H1 (cell line): ENCODE measurements at regions not wholly inside any gene's neighbourhood (a gene's known extent, or its start where the extent isn't known, plus 50 kb on each side); places are given as distances from the start of the nearest gene placed in this dataset.

Experiments
- SAP30 ChIP-seq: fragments of 300-600 bp; sonication (generic); IDR thresholded peaks from 2 replicates; pipeline ENCODE4 v1.7.1; 2012; ENCODE audit warnings: low read length, moderate library complexity, mild to moderate bottlenecking, inconsistent platforms; ENCODE audit not compliant: insufficient read depth, insufficient replicate concordance
- TEAD4 ChIP-seq: IDR thresholded peaks from 2 replicates; pipeline ENCODE4 v1.6.1; 2012; ENCODE audit warnings: low read depth, low read length, inconsistent platforms, mixed read lengths
- TF ChIP-seq, protein P1 (sequence below): fragments of 300-600 bp; sonication (generic); IDR thresholded peaks from 2 replicates; pipeline ENCODE4 v1.7.1; 2012; ENCODE audit warnings: low read length, moderate library complexity, mild to moderate bottlenecking, inconsistent platforms; ENCODE audit not compliant: insufficient replicate concordance

DNA sequence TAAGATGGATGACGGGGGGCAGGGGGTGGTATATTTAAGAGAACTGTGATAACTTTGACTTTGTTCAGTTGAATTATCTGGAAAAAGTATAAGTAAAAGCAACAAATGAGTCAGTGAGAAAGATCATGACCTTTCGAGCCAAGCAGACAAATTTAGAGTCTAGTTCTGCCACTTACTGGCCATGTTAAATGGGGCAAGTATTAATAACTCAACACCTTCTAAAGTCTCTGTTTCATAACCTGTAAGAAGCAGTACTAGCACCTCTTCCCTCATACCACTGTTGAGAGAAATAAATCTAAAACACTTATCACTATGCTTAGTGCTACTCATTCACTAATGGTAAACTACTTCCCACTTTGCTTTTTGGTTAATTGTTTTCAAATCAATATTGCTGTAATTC is 604.4 kb upstream of the LRRN3 start (continued):
- TF ChIP-seq, protein P1, sequence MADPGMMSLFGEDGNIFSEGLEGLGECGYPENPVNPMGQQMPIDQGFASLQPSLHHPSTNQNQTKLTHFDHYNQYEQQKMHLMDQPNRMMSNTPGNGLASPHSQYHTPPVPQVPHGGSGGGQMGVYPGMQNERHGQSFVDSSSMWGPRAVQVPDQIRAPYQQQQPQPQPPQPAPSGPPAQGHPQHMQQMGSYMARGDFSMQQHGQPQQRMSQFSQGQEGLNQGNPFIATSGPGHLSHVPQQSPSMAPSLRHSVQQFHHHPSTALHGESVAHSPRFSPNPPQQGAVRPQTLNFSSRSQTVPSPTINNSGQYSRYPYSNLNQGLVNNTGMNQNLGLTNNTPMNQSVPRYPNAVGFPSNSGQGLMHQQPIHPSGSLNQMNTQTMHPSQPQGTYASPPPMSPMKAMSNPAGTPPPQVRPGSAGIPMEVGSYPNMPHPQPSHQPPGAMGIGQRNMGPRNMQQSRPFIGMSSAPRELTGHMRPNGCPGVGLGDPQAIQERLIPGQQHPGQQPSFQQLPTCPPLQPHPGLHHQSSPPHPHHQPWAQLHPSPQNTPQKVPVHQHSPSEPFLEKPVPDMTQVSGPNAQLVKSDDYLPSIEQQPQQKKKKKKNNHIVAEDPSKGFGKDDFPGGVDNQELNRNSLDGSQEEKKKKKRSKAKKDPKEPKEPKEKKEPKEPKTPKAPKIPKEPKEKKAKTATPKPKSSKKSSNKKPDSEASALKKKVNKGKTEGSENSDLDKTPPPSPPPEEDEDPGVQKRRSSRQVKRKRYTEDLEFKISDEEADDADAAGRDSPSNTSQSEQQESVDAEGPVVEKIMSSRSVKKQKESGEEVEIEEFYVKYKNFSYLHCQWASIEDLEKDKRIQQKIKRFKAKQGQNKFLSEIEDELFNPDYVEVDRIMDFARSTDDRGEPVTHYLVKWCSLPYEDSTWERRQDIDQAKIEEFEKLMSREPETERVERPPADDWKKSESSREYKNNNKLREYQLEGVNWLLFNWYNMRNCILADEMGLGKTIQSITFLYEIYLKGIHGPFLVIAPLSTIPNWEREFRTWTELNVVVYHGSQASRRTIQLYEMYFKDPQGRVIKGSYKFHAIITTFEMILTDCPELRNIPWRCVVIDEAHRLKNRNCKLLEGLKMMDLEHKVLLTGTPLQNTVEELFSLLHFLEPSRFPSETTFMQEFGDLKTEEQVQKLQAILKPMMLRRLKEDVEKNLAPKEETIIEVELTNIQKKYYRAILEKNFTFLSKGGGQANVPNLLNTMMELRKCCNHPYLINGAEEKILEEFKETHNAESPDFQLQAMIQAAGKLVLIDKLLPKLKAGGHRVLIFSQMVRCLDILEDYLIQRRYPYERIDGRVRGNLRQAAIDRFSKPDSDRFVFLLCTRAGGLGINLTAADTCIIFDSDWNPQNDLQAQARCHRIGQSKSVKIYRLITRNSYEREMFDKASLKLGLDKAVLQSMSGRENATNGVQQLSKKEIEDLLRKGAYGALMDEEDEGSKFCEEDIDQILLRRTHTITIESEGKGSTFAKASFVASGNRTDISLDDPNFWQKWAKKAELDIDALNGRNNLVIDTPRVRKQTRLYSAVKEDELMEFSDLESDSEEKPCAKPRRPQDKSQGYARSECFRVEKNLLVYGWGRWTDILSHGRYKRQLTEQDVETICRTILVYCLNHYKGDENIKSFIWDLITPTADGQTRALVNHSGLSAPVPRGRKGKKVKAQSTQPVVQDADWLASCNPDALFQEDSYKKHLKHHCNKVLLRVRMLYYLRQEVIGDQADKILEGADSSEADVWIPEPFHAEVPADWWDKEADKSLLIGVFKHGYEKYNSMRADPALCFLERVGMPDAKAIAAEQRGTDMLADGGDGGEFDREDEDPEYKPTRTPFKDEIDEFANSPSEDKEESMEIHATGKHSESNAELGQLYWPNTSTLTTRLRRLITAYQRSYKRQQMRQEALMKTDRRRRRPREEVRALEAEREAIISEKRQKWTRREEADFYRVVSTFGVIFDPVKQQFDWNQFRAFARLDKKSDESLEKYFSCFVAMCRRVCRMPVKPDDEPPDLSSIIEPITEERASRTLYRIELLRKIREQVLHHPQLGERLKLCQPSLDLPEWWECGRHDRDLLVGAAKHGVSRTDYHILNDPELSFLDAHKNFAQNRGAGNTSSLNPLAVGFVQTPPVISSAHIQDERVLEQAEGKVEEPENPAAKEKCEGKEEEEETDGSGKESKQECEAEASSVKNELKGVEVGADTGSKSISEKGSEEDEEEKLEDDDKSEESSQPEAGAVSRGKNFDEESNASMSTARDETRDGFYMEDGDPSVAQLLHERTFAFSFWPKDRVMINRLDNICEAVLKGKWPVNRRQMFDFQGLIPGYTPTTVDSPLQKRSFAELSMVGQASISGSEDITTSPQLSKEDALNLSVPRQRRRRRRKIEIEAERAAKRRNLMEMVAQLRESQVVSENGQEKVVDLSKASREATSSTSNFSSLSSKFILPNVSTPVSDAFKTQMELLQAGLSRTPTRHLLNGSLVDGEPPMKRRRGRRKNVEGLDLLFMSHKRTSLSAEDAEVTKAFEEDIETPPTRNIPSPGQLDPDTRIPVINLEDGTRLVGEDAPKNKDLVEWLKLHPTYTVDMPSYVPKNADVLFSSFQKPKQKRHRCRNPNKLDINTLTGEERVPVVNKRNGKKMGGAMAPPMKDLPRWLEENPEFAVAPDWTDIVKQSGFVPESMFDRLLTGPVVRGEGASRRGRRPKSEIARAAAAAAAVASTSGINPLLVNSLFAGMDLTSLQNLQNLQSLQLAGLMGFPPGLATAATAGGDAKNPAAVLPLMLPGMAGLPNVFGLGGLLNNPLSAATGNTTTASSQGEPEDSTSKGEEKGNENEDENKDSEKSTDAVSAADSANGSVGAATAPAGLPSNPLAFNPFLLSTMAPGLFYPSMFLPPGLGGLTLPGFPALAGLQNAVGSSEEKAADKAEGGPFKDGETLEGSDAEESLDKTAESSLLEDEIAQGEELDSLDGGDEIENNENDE, result no peak
- TF ChIP-seq SAP30 (no peak), TEAD4 (no peak)
- TF ChIP-seq, all 59 proteins: peak for 0
